H1 (cell line): ENCODE measurements at regions not wholly inside any gene's neighbourhood (a gene's known extent, or its start where the extent isn't known, plus 50 kb on each side); places are given as distances from the start of the nearest gene placed in this dataset.

Source experiments
- CTCF ChIA-PET: fragments of 300-600 bp; sonication (Branson Sonifier 250); formaldehyde crosslinking; loops from one replicate; lab custom pipeline; 2021; ENCODE audit not compliant: partially characterized antibody; lab: Charles Lee
- POLR2A ChIA-PET: fragments of 300-600 bp; sonication (Branson Sonifier 250); formaldehyde crosslinking; loops from one replicate; lab custom pipeline; 2021; ENCODE audit warnings: inconsistent platforms; ENCODE audit not compliant: partially characterized antibody; lab: Charles Lee
- DNase-seq, 2 experiments: peaks; one replicate each; pipeline versions ENCODE4 v3.0.0 to v3.0.0-alpha.2; 2010 to 2022; ENCODE audit warnings: low spot score in 2 of 2, low read depth in 1 of 2, mixed read lengths in 1 of 2
- FAIRE-seq: peaks from 2 replicates; lab custom pipeline; 2011; peaks lifted over from hg19 to GRCh38; lab: Jason Lieb, UNC
- H2AFZ ChIP-seq: 2 replicates; pipeline ENCODE4 v1.8.1; 2012; ENCODE audit warnings: low read length, inconsistent platforms
- H2AK5ac ChIP-seq: 2 replicates; pipeline ENCODE4 v1.6.1; 2013; ENCODE audit warnings: low read depth, low read length
- H2BK120ac ChIP-seq: replicated peaks from 2 replicates; pipeline ENCODE3; 2013; ENCODE audit warnings: low read depth, low read length, inconsistent platforms
- H2BK12ac ChIP-seq: 2 replicates; pipeline ENCODE4 v1.6.1; 2013; ENCODE audit warnings: low read depth, low read length
- H2BK15ac ChIP-seq: 2 replicates; pipeline ENCODE4 v1.6.1; 2013; ENCODE audit warnings: low read length
- H2BK20ac ChIP-seq: 2 replicates; pipeline ENCODE4 v1.6.1; 2013; ENCODE audit warnings: low read length
- H2BK5ac ChIP-seq: 2 replicates; pipeline ENCODE4 v1.6.1; 2013; ENCODE audit warnings: low read depth, low read length
- H3K14ac ChIP-seq: 2 replicates; pipeline ENCODE4 v1.6.1; 2013; ENCODE audit warnings: inconsistent platforms; ENCODE audit not compliant: insufficient read length
- H3K18ac ChIP-seq: 2 replicates; pipeline ENCODE4 v1.6.1; 2013; ENCODE audit warnings: low read length; ENCODE audit errors: extremely low read depth
- H3K23ac ChIP-seq: 2 replicates; pipeline ENCODE4 v1.6.1; 2013; ENCODE audit warnings: inconsistent platforms; ENCODE audit not compliant: insufficient read length
- H3K23me2 ChIP-seq: 2 replicates; pipeline ENCODE4 v1.6.1; 2013; ENCODE audit warnings: low read depth, low read length
- H3K27ac ChIP-seq: 2 replicates; pipeline ENCODE4 v1.6.1; 2011; ENCODE audit warnings: low read depth, low read length, inconsistent platforms
- H3K27me3 ChIP-seq, 4 experiments: replicated peaks in 1 of 4; 1 replicate in 1 of 4; 2 replicates in 3 of 4; pipeline versions ENCODE4 v1.6.1 to v1.8.1; 2011 to 2013; ENCODE audit warnings: low read length in 3 of 4, mild to moderate bottlenecking in 3 of 4, inconsistent platforms in 2 of 4, mixed read lengths in 2 of 4, moderate library complexity in 1 of 4; ENCODE audit not compliant: control insufficient read depth in 3 of 4, insufficient read depth in 3 of 4; ENCODE audit errors: extremely low read depth in 1 of 4
- H3K36me3 ChIP-seq, 4 experiments: 2 replicates each; pipeline versions ENCODE4 v1.6.1 to v1.8.1; 2011 to 2013; ENCODE audit warnings: mild to moderate bottlenecking in 4 of 4, low read length in 3 of 4, moderate library complexity in 2 of 4, control low read depth in 1 of 4, inconsistent platforms in 1 of 4; ENCODE audit not compliant: insufficient read depth in 4 of 4, control insufficient read depth in 2 of 4
- H3K4ac ChIP-seq: replicated peaks from 2 replicates; pipeline ENCODE3; 2013; ENCODE audit warnings: low read length, low read depth, mixed read lengths, inconsistent platforms; ENCODE audit not compliant: insufficient read length
- H3K4me1 ChIP-seq, 4 experiments: replicated peaks in 1 of 4; 1 replicate in 1 of 4; 2 replicates in 3 of 4; pipeline versions ENCODE4 v1.6.1 to v1.8.1; 2011 to 2013; ENCODE audit warnings: low read length in 3 of 4, inconsistent platforms in 2 of 4, mixed read lengths in 1 of 4; ENCODE audit not compliant: insufficient read depth in 4 of 4, control insufficient read depth in 3 of 4
- H3K4me2 ChIP-seq, 2 experiments: 2 replicates each; pipeline versions ENCODE4 v1.6.1 to v1.8.1; 2011 to 2013; ENCODE audit warnings: low read depth in 2 of 2, low read length in 2 of 2, control low read depth in 1 of 2, inconsistent platforms in 1 of 2, mild to moderate bottlenecking in 1 of 2; ENCODE audit not compliant: insufficient read depth in 1 of 2
- H3K4me3 ChIP-seq, 4 experiments: fragments of 200-600, 300-600 bp in 1 of 4; sonication (generic), shearing (Covaris generic), sonication (Bioruptor Twin) in 1 of 4; 2 replicates each; pipeline versions ENCODE4 v1.5.1 to v1.8.1; 2011 to 2016; ENCODE audit warnings: low read length in 4 of 4, low read depth in 3 of 4, control low read depth in 2 of 4, inconsistent platforms in 2 of 4, mild to moderate bottlenecking in 2 of 4, mixed read lengths in 1 of 4, moderate library complexity in 1 of 4; ENCODE audit not compliant: insufficient read depth in 2 of 4; ENCODE audit errors: extremely low read depth in 1 of 4
- H3K56ac ChIP-seq: replicated peaks from 2 replicates; pipeline ENCODE3; 2013; ENCODE audit warnings: low read depth, mild to moderate bottlenecking, mixed read lengths, low read length, inconsistent platforms; ENCODE audit not compliant: insufficient read length
- H3K79me1 ChIP-seq: 2 replicates; pipeline ENCODE4 v1.6.1; 2013; ENCODE audit warnings: low read depth, low read length, control low read depth
- H3K79me2 ChIP-seq, 2 experiments: 2 replicates each; pipeline versions ENCODE4 v1.6.1 to v1.8.1; 2012 to 2013; ENCODE audit warnings: low read length in 2 of 2, mild to moderate bottlenecking in 2 of 2, inconsistent platforms in 1 of 2; ENCODE audit not compliant: insufficient read depth in 2 of 2, control insufficient read depth in 1 of 2
- H3K9ac ChIP-seq, 4 experiments: replicated peaks in 1 of 4; 1 replicate in 1 of 4; 2 replicates in 3 of 4; pipeline versions ENCODE4 v1.6.1 to v1.8.1; 2011 to 2013; ENCODE audit warnings: low read depth in 3 of 4, low read length in 3 of 4, control low read depth in 2 of 4, mild to moderate bottlenecking in 2 of 4, moderate library complexity in 2 of 4, inconsistent platforms in 1 of 4; ENCODE audit errors: extremely low read depth in 1 of 4
- H3K9me3 ChIP-seq, 2 experiments: 2 replicates each; pipeline versions ENCODE4 v1.6.1 to v1.8.1; 2012 to 2013; ENCODE audit warnings: mild to moderate bottlenecking in 2 of 2, moderate library complexity in 2 of 2, control low read depth in 1 of 2, inconsistent platforms in 1 of 2, low read depth in 1 of 2, low read length in 1 of 2, mixed read lengths in 1 of 2; ENCODE audit not compliant: insufficient read depth in 2 of 2
- H4K20me1 ChIP-seq, 2 experiments: replicated peaks in 1 of 2; 2 replicates each; pipeline versions ENCODE3 to v1.8.1; 2011 to 2013; ENCODE audit warnings: inconsistent platforms in 2 of 2, low read length in 2 of 2, mild to moderate bottlenecking in 1 of 2; ENCODE audit not compliant: insufficient read depth in 2 of 2, control insufficient read depth in 1 of 2
- H4K5ac ChIP-seq: 2 replicates; pipeline ENCODE4 v1.6.1; 2013; ENCODE audit warnings: low read length, low read depth, mixed read lengths, inconsistent platforms; ENCODE audit not compliant: insufficient read length
- H4K8ac ChIP-seq: 2 replicates; pipeline ENCODE4 v1.8.0; 2013; ENCODE audit warnings: mild to moderate bottlenecking, moderate library complexity, low read length, inconsistent platforms; ENCODE audit not compliant: insufficient read depth; ENCODE audit errors: extremely low read depth
- H4K91ac ChIP-seq: replicated peaks from 2 replicates; pipeline ENCODE3; 2013; ENCODE audit warnings: low read length, mixed read lengths, inconsistent platforms; ENCODE audit not compliant: insufficient read length
- BACH1 ChIP-seq: IDR thresholded peaks from 2 replicates; pipeline ENCODE4 v1.6.1; 2012; ENCODE audit warnings: low read length, improper control_type of control experiment
- CBX8 ChIP-seq: fragments of 300-800, 300-1000 bp; sonication (generic); IDR thresholded peaks from 2 replicates; pipeline ENCODE4 v1.7.1; 2016; ENCODE audit warnings: low read depth, low read length, borderline replicate concordance
- CHD2 ChIP-seq: IDR thresholded peaks from 2 replicates; pipeline ENCODE4 v1.6.1; 2012; ENCODE audit warnings: low read length, improper control_type of control experiment
- CTBP2 ChIP-seq: IDR thresholded peaks from 2 replicates; pipeline ENCODE4 v1.7.0; 2011; ENCODE audit warnings: borderline replicate concordance, mild to moderate bottlenecking, moderate library complexity, mixed read lengths, low read length; ENCODE audit not compliant: insufficient read depth, insufficient read length
- EP300 ChIP-seq, 2 experiments: IDR thresholded peaks; 1 replicate in 1 of 2; 2 replicates in 1 of 2; pipeline ENCODE4 v1.6.1; 2011 to 2012; ENCODE audit warnings: low read depth in 2 of 2, low read length in 2 of 2, mild to moderate bottlenecking in 2 of 2, borderline replicate concordance in 1 of 2, inconsistent platforms in 1 of 2, moderate library complexity in 1 of 2
- KDM4A ChIP-seq: IDR thresholded peaks from one replicate; pipeline ENCODE4 v1.7.1; 2012; ENCODE audit warnings: low read depth, mild to moderate bottlenecking, moderate library complexity, low read length, inconsistent platforms; ENCODE audit not compliant: severe bottlenecking
- MAFK ChIP-seq: IDR thresholded peaks from 2 replicates; pipeline ENCODE4 v1.6.1; 2012; ENCODE audit warnings: low read depth, mild to moderate bottlenecking, improper control_type of control experiment, low read length
- POLR2A ChIP-seq, 2 experiments: IDR thresholded peaks; 1 replicate in 1 of 2; 2 replicates in 1 of 2; pipeline ENCODE4 v1.6.1; 2011; ENCODE audit warnings: low read depth in 2 of 2, low read length in 2 of 2, mild to moderate bottlenecking in 2 of 2; ENCODE audit errors: control extremely low read depth in 1 of 2
- RBBP5 ChIP-seq: IDR thresholded peaks from 2 replicates; pipeline ENCODE4 v1.7.1; 2012; ENCODE audit warnings: low read depth, mild to moderate bottlenecking, inconsistent platforms, low read length, moderate library complexity, borderline replicate concordance
- RXRA ChIP-seq: IDR thresholded peaks from 2 replicates; pipeline ENCODE4 v1.6.1; 2011; ENCODE audit warnings: low read depth, mild to moderate bottlenecking, low read length, moderate library complexity; ENCODE audit not compliant: insufficient read depth
- SIX5 ChIP-seq: IDR thresholded peaks from 2 replicates; pipeline ENCODE4 v1.6.1; 2011; ENCODE audit warnings: mild to moderate bottlenecking, low read depth, low read length
- SRF ChIP-seq: IDR thresholded peaks from 2 replicates; pipeline ENCODE4 v1.6.1; 2011; ENCODE audit warnings: mild to moderate bottlenecking, low read depth, low read length, moderate library complexity
- ZNF274 ChIP-seq: IDR thresholded peaks from 2 replicates; pipeline ENCODE4 v1.7.0; 2012; ENCODE audit warnings: low read length, borderline replicate concordance; ENCODE audit errors: extremely low read depth
- WGBS, 2 experiments: shearing (Covaris generic) in 1 of 2; methylation state at CpG; one replicate each; pipeline versions ENCODE4 v1.1.6 to v1.1.7; 2013 to 2015; ENCODE audit warnings: low lambda C conversion rate in 2 of 2, mixed read lengths in 2 of 2, inconsistent platforms in 1 of 2, low coverage in 1 of 2, missing lambda C conversion rate in 1 of 2; ENCODE audit not compliant: insufficient replicate concordance in 2 of 2, insufficient coverage in 1 of 2, insufficient read length in 1 of 2; ENCODE audit errors: extremely low coverage in 1 of 2, missing lambda C conversion rate in 1 of 2; 5-methylcytosine and 5-hydroxymethylcytosine counted together
- TF ChIP-seq, protein P1 (sequence below): IDR thresholded peaks from 2 replicates; pipeline ENCODE4 v1.6.1; 2012; ENCODE audit warnings: low read length, inconsistent platforms

DNA sequence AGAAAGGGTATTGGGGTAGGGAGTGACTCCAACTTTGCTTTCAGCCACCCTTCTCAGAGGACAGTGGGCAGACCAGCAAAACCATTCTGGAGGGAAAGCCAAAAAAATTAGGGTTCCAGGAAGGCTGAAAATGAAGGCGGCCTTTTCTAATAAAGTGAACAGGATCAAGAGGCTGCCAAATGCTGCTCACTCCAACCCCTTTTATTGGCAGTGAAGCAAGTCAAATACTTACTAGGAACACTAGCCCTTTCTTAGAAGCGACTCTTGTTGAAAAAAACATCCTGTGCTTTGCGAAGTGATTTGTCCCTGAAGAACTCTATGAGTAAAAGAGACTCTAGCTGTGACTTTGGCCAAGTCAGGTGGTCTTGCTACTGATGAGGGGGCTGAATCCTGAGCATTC, 83.6 kb upstream of the CYP1B1 start:
- H2AK5ac ChIP-seq = no peak overlapping the region
- H2BK5ac ChIP-seq = no peak overlapping the region
- no peaks in the 10 kb centered on the region for H3K9me3 ChIP-seq
- 74% methylated on average over 3 of the region's 3 CpGs; no CpG with 5 or more reads in 1 of the 2 experiments for WGBS, 2 experiments
- H4K8ac ChIP-seq = no peak overlapping the region
- H3K4me2 ChIP-seq = no peak overlapping the region; a peak in 1 of 4 replicates
- H4K5ac ChIP-seq = no peak overlapping the region
- POLR2A ChIA-PET = no interaction called here
- no peaks in the 10 kb centered on the region for H3K79me2 ChIP-seq
- no peak overlapping the region for H2BK120ac ChIP-seq
- H4K20me1 ChIP-seq = no peaks in the 10 kb centered on the region
- no peak overlapping the region for H3K27ac ChIP-seq
- FAIRE-seq (no peak), DNase-seq (no peak)
- H2BK15ac ChIP-seq = no peak overlapping the region
- no peak overlapping the region for H3K9ac ChIP-seq
- H3K18ac ChIP-seq = no peak overlapping the region
- no peaks in the 10 kb centered on the region; a peak in 1 of 7 replicates for H3K27me3 ChIP-seq
- CTCF ChIA-PET = no interaction called here
- H3K56ac ChIP-seq = no peak overlapping the region
- no peak overlapping the region for H2BK20ac ChIP-seq
- H3K4me3 ChIP-seq = no peak overlapping the region
- H2AFZ ChIP-seq = no peak overlapping the region
- no peak overlapping the region for H2BK12ac ChIP-seq
- no peaks in the 10 kb centered on the region for H3K23me2 ChIP-seq
- no peak overlapping the region for H3K23ac ChIP-seq
- no peaks in the 10 kb centered on the region for H3K36me3 ChIP-seq
- no peak overlapping the region for H3K4ac ChIP-seq
- peaks cover 0 to 6% (median 3%) of the 10 kb centered on the region in 4 experiments; a peak in 2 of 7 replicates for H3K4me1 ChIP-seq
- no peak overlapping the region for H3K14ac ChIP-seq
- no peak overlapping the region for H4K91ac ChIP-seq
- no peaks in the 10 kb centered on the region for H3K79me1 ChIP-seq
- TF ChIP-seq, protein P1, sequence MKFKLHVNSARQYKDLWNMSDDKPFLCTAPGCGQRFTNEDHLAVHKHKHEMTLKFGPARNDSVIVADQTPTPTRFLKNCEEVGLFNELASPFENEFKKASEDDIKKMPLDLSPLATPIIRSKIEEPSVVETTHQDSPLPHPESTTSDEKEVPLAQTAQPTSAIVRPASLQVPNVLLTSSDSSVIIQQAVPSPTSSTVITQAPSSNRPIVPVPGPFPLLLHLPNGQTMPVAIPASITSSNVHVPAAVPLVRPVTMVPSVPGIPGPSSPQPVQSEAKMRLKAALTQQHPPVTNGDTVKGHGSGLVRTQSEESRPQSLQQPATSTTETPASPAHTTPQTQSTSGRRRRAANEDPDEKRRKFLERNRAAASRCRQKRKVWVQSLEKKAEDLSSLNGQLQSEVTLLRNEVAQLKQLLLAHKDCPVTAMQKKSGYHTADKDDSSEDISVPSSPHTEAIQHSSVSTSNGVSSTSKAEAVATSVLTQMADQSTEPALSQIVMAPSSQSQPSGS = no peak
- TF ChIP-seq MAFK = no peak
- no peak for TF ChIP-seq POLR2A (IDR thresholded peaks at IDR 0.05; ENCODE audit: control extremely low read depth in 1 of 2, low read depth in 2 of 2, low read length in 2 of 2)
- TF ChIP-seq CBX8 = no peak
- TF ChIP-seq BACH1 = no peak
- TF ChIP-seq EP300 (IDR thresholded peaks at IDR 0.05; ENCODE audit: borderline replicate concordance in 1 of 2, low read depth in 2 of 2, low read length in 2 of 2) = no peak
- no peak for TF ChIP-seq ZNF274
- no peak for TF ChIP-seq RXRA
- no peak for TF ChIP-seq SRF
- TF ChIP-seq CHD2 = no peak
- no peak for TF ChIP-seq CTBP2
- TF ChIP-seq KDM4A = no peak
- no peak for TF ChIP-seq RBBP5
- TF ChIP-seq SIX5 = no peak
